Activated CD4-positive, alpha-beta memory T cell treated with anti-CD3 and anti-CD28 coated beads, Interleukin-2, amount 10 ng/mL, durations not matched to agents 7 days and 5 days (primary cell): ENCODE measurements at regions not wholly inside any gene's neighbourhood (a gene's known extent, or its start where the extent isn't known, plus 50 kb on each side); places are given as distances from the start of the nearest gene placed in this dataset.

ENCODE experiments used
- CTCF ChIA-PET: fragments of 350-600 bp; sonication (Branson Sonifier 250); formaldehyde crosslinking; loops from one replicate; lab custom pipeline; 2021; ENCODE audit warnings: antibody characterized with exemption, inconsistent platforms; lab: Charles Lee
- POLR2A ChIA-PET: fragments of 350-600 bp; sonication (Branson Sonifier 250); formaldehyde crosslinking; loops from one replicate; lab custom pipeline; 2021; ENCODE audit warnings: antibody characterized with exemption; lab: Charles Lee
- DNase-seq: peaks from one replicate; pipeline ENCODE4 v3.0.0-alpha.2; 2020
- H3K27ac Mint-ChIP-seq: one replicate; pipeline ENCODE4 v1.8.0; 2021; ENCODE audit warnings: mild to moderate bottlenecking, mixed read lengths
- H3K27me3 Mint-ChIP-seq: one replicate; pipeline ENCODE4 v1.8.0; 2021; ENCODE audit warnings: mixed read lengths
- H3K36me3 Mint-ChIP-seq: one replicate; pipeline ENCODE4 v1.8.0; 2021; ENCODE audit warnings: low read depth, mixed read lengths
- H3K4me1 Mint-ChIP-seq: one replicate; pipeline ENCODE4 v1.8.0; 2021; ENCODE audit warnings: mixed read lengths
- H3K4me3 Mint-ChIP-seq: one replicate; pipeline ENCODE4 v1.8.0; 2021; ENCODE audit warnings: mild to moderate bottlenecking, mixed read lengths
- H3K9me3 Mint-ChIP-seq: one replicate; pipeline ENCODE4 v1.8.0; 2021; ENCODE audit warnings: mixed read lengths

- POLR2A ChIA-PET, result no interaction called here
These were observed 115.2 kb upstream of the PDZRN3 start for GRCh38 chr3:73739791-73740453.

GRCh38 chr3:73738711-73739110 is 114.0 kb upstream of the PDZRN3 start:
- H3K36me3 Mint-ChIP-seq, result no peaks in the 10 kb centered on the region
- no peak for DNase-seq
- no peak overlapping the region for H3K4me3 Mint-ChIP-seq
- ChIA-PET POLR2A (no interaction called here), CTCF (no interaction called here)
- no peaks in the 10 kb centered on the region for H3K4me1 Mint-ChIP-seq
- no peaks in the 10 kb centered on the region for H3K27me3 Mint-ChIP-seq
- H3K9me3 Mint-ChIP-seq, result no peaks in the 10 kb centered on the region
- no peak overlapping the region for H3K27ac Mint-ChIP-seq

More at GRCh38 chr3:73739791-73740453, 115.2 kb upstream of the PDZRN3 start:
- Mint-ChIP-seq H3K9me3 (no peaks in the 10 kb centered on the region), H3K27me3 (no peaks in the 10 kb centered on the region), H3K4me1 (no peaks in the 10 kb centered on the region), H3K27ac (no peak overlapping the region), H3K4me3 (no peak overlapping the region), H3K36me3 (no peaks in the 10 kb centered on the region)
- CTCF ChIA-PET, result no interaction called here
- DNase-seq, result no peak

GRCh38 chr3:73734211-73735089 is 109.7 kb upstream of the PDZRN3 start:
- Mint-ChIP-seq H3K9me3 (peaks cover 3% of the 10 kb centered on the region), H3K36me3 (no peaks in the 10 kb centered on the region)

DNA sequence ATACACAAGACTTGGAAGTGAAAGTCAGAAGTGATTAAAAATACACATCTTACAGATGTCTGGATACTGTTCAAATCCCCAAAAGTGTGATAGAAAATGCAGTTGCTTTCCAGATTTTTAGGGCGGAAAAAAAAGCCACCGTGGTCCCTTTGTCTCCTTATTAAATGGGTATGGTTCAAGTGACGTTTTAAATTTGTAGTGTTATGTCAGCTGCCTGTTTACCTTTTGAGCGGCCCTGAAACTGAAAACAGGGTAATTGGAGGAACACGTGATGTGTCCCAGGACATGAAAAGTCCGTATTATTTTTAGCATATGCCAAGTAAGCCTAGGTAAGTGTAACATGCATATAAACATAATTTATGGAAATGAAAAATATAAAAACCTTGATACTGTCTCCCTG is 109.0 kb upstream of the PDZRN3 start:
- ChIA-PET POLR2A (no interaction called here), CTCF (no interaction called here)
- Mint-ChIP-seq H3K4me1 (no peaks in the 10 kb centered on the region), H3K27me3 (no peaks in the 10 kb centered on the region), H3K4me3 (no peak overlapping the region), H3K36me3 (no peaks in the 10 kb centered on the region), H3K27ac (no peak overlapping the region), H3K9me3 (peaks cover 3% of the 10 kb centered on the region)
- DNase-seq, result no peak

More at GRCh38 chr3:73734211-73735089, 109.7 kb upstream of the PDZRN3 start:
- Mint-ChIP-seq H3K4me3 (no peak overlapping the region), H3K27ac (no peak overlapping the region), H3K4me1 (no peaks in the 10 kb centered on the region), H3K27me3 (no peaks in the 10 kb centered on the region)
- ChIA-PET POLR2A (no interaction called here), CTCF (no interaction called here)
- DNase-seq, result no peak

DNA sequence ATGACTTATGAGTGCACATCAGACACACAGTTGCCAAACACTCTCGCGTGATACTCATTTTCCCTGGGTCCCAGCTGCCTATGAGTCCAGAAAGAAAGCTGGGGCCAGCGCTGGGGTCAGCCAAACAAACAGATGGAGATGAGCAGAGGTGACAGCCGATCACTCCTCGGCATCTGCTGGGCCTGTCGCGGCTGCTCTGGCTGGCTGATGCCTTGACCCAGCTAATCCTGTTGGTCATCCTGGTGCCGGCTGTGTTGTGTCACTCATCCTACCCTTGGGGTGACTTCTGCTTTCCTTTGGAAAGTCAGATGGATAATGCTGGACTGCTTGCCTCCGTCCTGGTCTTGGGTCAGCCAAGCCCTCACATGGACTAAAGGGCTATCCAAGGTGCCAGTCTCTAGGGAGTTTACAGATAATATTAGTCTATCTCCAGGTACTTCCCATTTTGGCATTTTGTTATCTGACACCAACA is 105.3 kb upstream of the PDZRN3 start:
- DNase-seq, result no peak
- Mint-ChIP-seq H3K27me3 (no peaks in the 10 kb centered on the region), H3K4me3 (no peak overlapping the region), H3K4me1 (no peaks in the 10 kb centered on the region), H3K9me3 (peaks cover 3% of the 10 kb centered on the region), H3K27ac (no peak overlapping the region), H3K36me3 (no peaks in the 10 kb centered on the region)
- POLR2A ChIA-PET, result no interaction called here
- CTCF ChIA-PET, result no interaction called here

GRCh38 chr3:73727854-73728253 is 103.1 kb upstream of the PDZRN3 start:
- H3K4me3 Mint-ChIP-seq, result no peak overlapping the region
- H3K27ac Mint-ChIP-seq, result no peak overlapping the region
- ChIA-PET CTCF (no interaction called here), POLR2A (no interaction called here)
- H3K9me3 Mint-ChIP-seq, result peaks cover 3% of the 10 kb centered on the region
- no peaks in the 10 kb centered on the region for H3K4me1 Mint-ChIP-seq
- no peaks in the 10 kb centered on the region for H3K36me3 Mint-ChIP-seq
- DNase-seq, result no peak
- H3K27me3 Mint-ChIP-seq, result no peaks in the 10 kb centered on the region

DNA sequence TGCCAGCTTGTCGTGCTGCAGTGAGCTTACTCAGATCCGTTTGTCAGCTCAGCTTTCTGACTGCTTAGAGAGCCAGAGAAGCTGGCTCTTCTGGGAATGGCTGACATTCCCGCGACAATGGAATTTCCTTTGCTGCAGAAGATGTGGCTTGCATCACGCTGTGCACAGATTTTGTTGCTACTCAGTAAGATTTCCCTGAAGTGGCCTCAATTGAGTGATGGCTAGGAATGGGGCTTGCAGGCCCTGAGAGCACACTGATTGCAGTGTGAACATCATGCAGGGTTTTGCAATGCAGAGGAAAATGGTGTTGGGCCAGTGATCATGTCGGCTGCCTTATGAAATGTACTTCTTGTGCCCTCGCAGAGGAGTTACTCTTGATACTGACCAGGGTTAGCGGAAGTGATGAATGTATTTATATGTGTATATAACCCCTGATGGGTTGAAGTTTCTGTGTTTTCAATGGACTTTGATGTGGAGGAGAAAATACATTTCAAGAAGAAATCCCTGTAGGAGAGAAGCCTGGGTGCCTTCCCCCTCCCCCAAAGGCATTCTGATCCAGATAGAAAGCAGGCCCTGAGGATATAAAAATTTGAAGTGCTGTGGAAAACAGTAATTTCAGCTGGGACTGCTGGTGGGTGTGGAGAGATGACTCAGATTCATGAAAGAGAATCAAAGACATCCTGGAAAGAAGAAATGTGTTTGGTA is 102.5 kb upstream of the PDZRN3 start:
- H3K9me3 Mint-ChIP-seq, result peaks cover 3% of the 10 kb centered on the region
- CTCF ChIA-PET, result no interaction called here
- no peaks in the 10 kb centered on the region for H3K4me1 Mint-ChIP-seq
- no peaks in the 10 kb centered on the region for H3K36me3 Mint-ChIP-seq
- H3K27ac Mint-ChIP-seq, result no peak overlapping the region
- no peaks in the 10 kb centered on the region for H3K27me3 Mint-ChIP-seq
- POLR2A ChIA-PET, result no interaction called here
- H3K4me3 Mint-ChIP-seq, result no peak overlapping the region
- no peak for DNase-seq

DNA sequence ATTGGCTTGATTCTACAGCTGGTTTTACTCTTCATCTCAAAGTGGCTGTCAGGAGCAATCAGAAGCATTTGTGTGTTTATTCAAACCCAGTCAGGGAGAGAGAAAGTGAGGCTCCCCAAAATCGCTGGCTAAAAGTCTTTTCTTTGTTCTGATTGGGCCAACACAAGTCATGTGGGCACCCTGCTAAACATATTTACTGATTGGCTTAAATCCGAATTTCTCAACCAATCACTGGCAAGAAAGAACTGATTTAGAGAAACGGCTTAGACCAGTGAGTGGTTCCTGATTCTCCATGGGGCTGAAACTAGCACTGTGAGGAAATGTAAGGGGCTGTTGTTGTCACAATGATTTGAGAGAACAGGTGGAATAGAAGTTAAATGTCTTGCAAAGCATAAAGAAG is 98.9 kb upstream of the PDZRN3 start:
- ChIA-PET POLR2A (no interaction called here), CTCF (no interaction called here)
- H3K27ac Mint-ChIP-seq, result no peak overlapping the region

GRCh38 chr3:73719861-73720260 is 95.1 kb upstream of the PDZRN3 start:
- H3K36me3 Mint-ChIP-seq, result no peaks in the 10 kb centered on the region
- H3K27ac Mint-ChIP-seq, result no peak overlapping the region
- CTCF ChIA-PET, result no interaction called here

More for the DNA sequence above, 98.9 kb upstream of the PDZRN3 start:
- no peaks in the 10 kb centered on the region for H3K9me3 Mint-ChIP-seq
- H3K36me3 Mint-ChIP-seq, result no peaks in the 10 kb centered on the region
- no peaks in the 10 kb centered on the region for H3K4me1 Mint-ChIP-seq
- DNase-seq, result no peak
- no peaks in the 10 kb centered on the region for H3K27me3 Mint-ChIP-seq
- H3K4me3 Mint-ChIP-seq, result no peak overlapping the region

GRCh38 chr3:73719413-73719851 is 94.7 kb upstream of the PDZRN3 start:
- CTCF ChIA-PET, result no interaction called here
- H3K36me3 Mint-ChIP-seq, result no peaks in the 10 kb centered on the region
- POLR2A ChIA-PET, result no interaction called here
- no peak overlapping the region for H3K4me3 Mint-ChIP-seq
- H3K9me3 Mint-ChIP-seq, result no peaks in the 10 kb centered on the region
- no peak overlapping the region for H3K27ac Mint-ChIP-seq
- no peaks in the 10 kb centered on the region for H3K27me3 Mint-ChIP-seq
- H3K4me1 Mint-ChIP-seq, result no peaks in the 10 kb centered on the region
- DNase-seq, result no peak

More at GRCh38 chr3:73719861-73720260, 95.1 kb upstream of the PDZRN3 start:
- POLR2A ChIA-PET, result no interaction called here
- H3K9me3 Mint-ChIP-seq, result no peaks in the 10 kb centered on the region
- no peaks in the 10 kb centered on the region for H3K4me1 Mint-ChIP-seq
- no peak for DNase-seq
- no peaks in the 10 kb centered on the region for H3K27me3 Mint-ChIP-seq
- no peak overlapping the region for H3K4me3 Mint-ChIP-seq

- Mint-ChIP-seq H3K4me3 (no peak overlapping the region), H3K9me3 (peaks cover 3% of the 10 kb centered on the region), H3K36me3 (no peaks in the 10 kb centered on the region), H3K27ac (no peak overlapping the region), H3K27me3 (no peaks in the 10 kb centered on the region), H3K4me1 (no peaks in the 10 kb centered on the region)
- no peak for DNase-seq
- CTCF ChIA-PET, result no interaction called here
- POLR2A ChIA-PET, result no interaction called here
These were observed 93.8 kb upstream of the PDZRN3 start for GRCh38 chr3:73718326-73719110.

- no peaks in the 10 kb centered on the region for H3K4me1 Mint-ChIP-seq
- ChIA-PET POLR2A (no interaction called here), CTCF (no interaction called here)
- DNase-seq, result no peak
- peaks cover 3% of the 10 kb centered on the region for H3K9me3 Mint-ChIP-seq
- H3K27ac Mint-ChIP-seq, result no peak overlapping the region
- no peak overlapping the region for H3K4me3 Mint-ChIP-seq
- no peaks in the 10 kb centered on the region for H3K27me3 Mint-ChIP-seq
- H3K36me3 Mint-ChIP-seq, result no peaks in the 10 kb centered on the region
These were observed 91.7 kb upstream of the PDZRN3 start for GRCh38 chr3:73716418-73716817.
